ENCODE measurements at regions not wholly inside any gene's neighbourhood (a gene's known extent, or its start where the extent isn't known, plus 50 kb on each side); places are given as distances from the start of the nearest gene placed in this dataset.

- H3K27ac Mint-ChIP-seq: no peak overlapping the region
- no peak for TF ChIP-seq CTCF (IDR thresholded peaks at IDR 0.05)
- H3K9me3 Mint-ChIP-seq: peaks cover 45% of the 10 kb centered on the region
- no peak for DNase-seq
- H3K27me3 Mint-ChIP-seq (ENCODE audit: insufficient read depth): peaks cover 2% of the 10 kb centered on the region; the same call in 1 of the 2 replicates
- H3K4me3 Mint-ChIP-seq: no peak overlapping the region
- H3K36me3 Mint-ChIP-seq (ENCODE audit: low read depth): 0 out of 2 replicates have a peak, but pooled peaks cover 5% of the 10 kb centered on the region
- no peaks in the 10 kb centered on the region for H3K4me1 Mint-ChIP-seq (ENCODE audit: low read depth)
Measured at GRCh38 chr5:21615195-21615765, 1237.9 kb downstream of the CDH12 start.

DNA sequence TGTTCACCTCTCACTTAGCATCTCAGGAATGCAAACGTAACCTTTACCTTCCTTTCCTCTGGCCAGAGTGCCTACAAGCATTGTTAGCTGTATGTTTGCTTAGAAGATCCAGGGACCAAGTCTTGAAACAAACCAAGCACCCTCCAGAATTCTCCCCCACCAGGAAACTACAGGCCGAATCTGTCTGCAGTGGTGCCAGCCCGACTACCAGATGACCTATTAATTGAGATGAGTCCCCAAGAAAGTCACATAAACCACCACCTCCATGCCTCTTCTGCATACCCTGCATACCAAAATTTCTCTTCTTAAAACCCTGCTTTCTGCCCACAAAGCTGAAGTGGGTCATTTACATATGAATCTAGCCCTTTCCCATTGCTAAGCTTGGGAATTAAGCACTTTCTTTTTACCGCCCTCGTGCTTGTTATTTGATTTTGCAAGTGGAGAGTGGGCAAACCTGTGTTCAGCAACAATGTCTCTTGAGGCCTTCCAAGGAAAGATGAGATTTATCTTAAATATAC, 1239.1 kb downstream of the CDH12 start:
- H3K36me3 Mint-ChIP-seq (ENCODE audit: low read depth): 0 out of 2 replicates have a peak, but pooled peaks cover 8% of the 10 kb centered on the region
- no peak overlapping the region for H3K27ac Mint-ChIP-seq
- H3K27me3 Mint-ChIP-seq (ENCODE audit: insufficient read depth): peaks cover 2% of the 10 kb centered on the region
- no peaks in the 10 kb centered on the region for H3K4me1 Mint-ChIP-seq (ENCODE audit: low read depth)
- no peak for TF ChIP-seq CTCF (IDR thresholded peaks at IDR 0.05)
- DNase-seq: no peak
- no peak overlapping the region for H3K4me3 Mint-ChIP-seq
- peaks cover 51% of the 10 kb centered on the region for H3K9me3 Mint-ChIP-seq

GRCh38 chr5:21603796-21604195, 1249.3 kb downstream of the CDH12 start:
- peaks cover 20% of the 10 kb centered on the region for H3K9me3 Mint-ChIP-seq
- TF ChIP-seq CTCF (IDR thresholded peaks at IDR 0.05): no peak
- no peak overlapping the region for H3K4me3 Mint-ChIP-seq
- no peaks in the 10 kb centered on the region; the same call in 1 of the 2 replicates for H3K27me3 Mint-ChIP-seq (ENCODE audit: insufficient read depth)
- H3K4me1 Mint-ChIP-seq (ENCODE audit: low read depth): no peaks in the 10 kb centered on the region
- no peak overlapping the region for H3K27ac Mint-ChIP-seq
- peaks cover 6% of the 10 kb centered on the region; the same call in 1 of the 2 replicates for H3K36me3 Mint-ChIP-seq (ENCODE audit: low read depth)
- DNase-seq: no peak

DNA sequence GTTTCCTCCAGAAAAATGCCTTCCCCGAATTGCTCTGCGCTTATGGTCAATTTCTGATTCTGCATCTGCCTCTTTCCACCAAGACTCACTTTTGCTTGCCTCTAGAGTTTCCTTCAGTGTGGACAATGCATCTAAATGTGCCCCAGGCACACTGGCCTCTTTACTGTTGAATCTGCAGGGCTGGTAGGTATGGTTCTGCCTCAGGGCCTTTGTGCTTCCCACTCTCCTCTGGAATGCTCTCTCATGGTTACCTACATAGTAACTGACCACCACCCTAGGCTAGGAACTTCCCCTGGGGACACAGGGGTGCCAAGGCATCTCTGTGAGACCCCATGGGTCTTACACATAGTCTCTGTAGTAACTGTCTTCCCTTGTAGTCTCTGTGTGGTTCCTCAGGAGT, 1258.6 kb downstream of the CDH12 start:
- H3K4me3 Mint-ChIP-seq: no peak overlapping the region
- H3K4me1 Mint-ChIP-seq (ENCODE audit: low read depth): no peaks in the 10 kb centered on the region
- no peak for DNase-seq
- no peak for TF ChIP-seq CTCF (IDR thresholded peaks at IDR 0.05)
- peaks cover 43% of the 10 kb centered on the region for H3K9me3 Mint-ChIP-seq
- H3K27me3 Mint-ChIP-seq (ENCODE audit: insufficient read depth): no peaks in the 10 kb centered on the region; the same call in 1 of the 2 replicates
- H3K27ac Mint-ChIP-seq: no peak overlapping the region
- H3K36me3 Mint-ChIP-seq (ENCODE audit: low read depth): no peaks in the 10 kb centered on the region

GRCh38 chr5:21593261-21593660, 1259.9 kb downstream of the CDH12 start:
- H3K9me3 Mint-ChIP-seq: peaks cover 41% of the 10 kb centered on the region
- no peaks in the 10 kb centered on the region for H3K36me3 Mint-ChIP-seq (ENCODE audit: low read depth)
- no peak for DNase-seq
- no peaks in the 10 kb centered on the region for H3K4me1 Mint-ChIP-seq (ENCODE audit: low read depth)
- H3K4me3 Mint-ChIP-seq: no peak overlapping the region
- no peaks in the 10 kb centered on the region for H3K27me3 Mint-ChIP-seq (ENCODE audit: insufficient read depth)
- TF ChIP-seq CTCF (IDR thresholded peaks at IDR 0.05): no peak
- no peak overlapping the region for H3K27ac Mint-ChIP-seq
